HG03045 (cell line): ENCODE measurements at regions not wholly inside any gene's neighbourhood (a gene's known extent, or its start where the extent isn't known, plus 50 kb on each side); places are given as distances from the start of the nearest gene placed in this dataset.
"Not testable (repeated sequence)": the region's sequence is repeated elsewhere in the genome, so short reads cannot be mapped to it uniquely, and the experiment has no call there.

Experiments used
- ATAC-seq: cut with Tn5 transposase; IDR thresholded peaks from one replicate; pipeline ENCODE4 v1.9.1; 2021; ENCODE audit warnings: mild to moderate bottlenecking, moderate library complexity; ENCODE audit not compliant: unreplicated experiment

DNA sequence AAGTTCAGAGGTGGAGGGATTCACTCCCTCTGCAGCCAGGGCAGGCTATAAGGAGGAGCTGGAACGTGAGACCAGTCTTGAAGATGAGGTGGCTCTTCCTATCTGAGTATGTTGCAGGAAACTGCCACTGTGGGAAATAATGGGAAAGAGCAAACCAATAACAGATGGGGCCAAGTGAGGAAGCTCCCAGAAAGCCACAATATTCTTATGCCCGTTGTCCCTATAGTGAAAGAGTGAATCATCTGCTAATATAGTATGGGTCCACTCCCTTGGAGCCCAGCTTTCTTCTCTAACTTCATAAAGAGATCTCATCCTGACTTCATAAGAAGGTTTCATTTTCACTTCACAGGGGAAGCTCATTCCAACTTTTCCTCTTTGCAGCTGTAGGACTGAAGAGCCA, 206.4 kb downstream of the BLID start:
- no peak for ATAC-seq

DNA sequence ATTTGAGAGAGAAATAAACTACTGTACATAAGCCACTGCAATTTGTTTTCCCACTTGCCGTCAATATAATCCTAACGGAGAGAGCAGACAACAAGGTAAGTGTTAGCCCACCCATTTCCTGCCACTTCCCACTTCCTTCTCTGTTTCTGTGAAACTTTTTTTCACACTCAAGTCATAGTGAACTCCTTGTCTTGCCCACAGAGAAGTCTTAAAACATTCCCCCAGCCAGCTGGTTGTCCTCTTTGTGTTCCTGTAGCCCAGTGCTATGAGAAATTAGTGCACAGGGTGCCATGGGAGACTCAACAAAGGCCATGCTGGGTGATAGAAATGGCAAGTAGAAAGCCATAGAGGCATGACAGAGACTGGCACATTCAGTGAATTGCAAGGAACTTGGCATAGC, 208.6 kb downstream of the BLID start:
- no peak for ATAC-seq

DNA sequence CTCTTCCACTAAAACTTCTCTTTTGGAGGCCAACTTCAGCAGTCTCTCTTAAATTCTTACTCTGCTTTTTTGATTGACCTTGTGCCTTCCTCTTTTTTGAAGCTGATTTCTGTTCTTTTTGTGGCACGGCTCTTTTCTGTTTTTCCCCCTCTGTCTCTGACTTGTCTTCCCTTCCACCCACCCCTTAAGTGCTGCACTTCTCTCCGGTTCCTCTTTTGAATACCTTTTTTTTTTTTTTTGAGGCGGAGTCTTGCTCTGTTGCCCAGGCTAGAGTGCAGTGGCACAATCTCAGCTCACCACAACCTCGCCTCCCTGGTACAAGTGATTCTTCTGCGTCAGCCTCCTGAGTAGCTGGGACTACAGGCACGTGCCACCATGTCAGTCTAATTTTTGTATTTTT, 211.9 kb downstream of the BLID start:
- ATAC-seq: no peak

- no peak for ATAC-seq
Observed at GRCh38 chr11:121901886-121902285, 214.1 kb downstream of the BLID start.

DNA sequence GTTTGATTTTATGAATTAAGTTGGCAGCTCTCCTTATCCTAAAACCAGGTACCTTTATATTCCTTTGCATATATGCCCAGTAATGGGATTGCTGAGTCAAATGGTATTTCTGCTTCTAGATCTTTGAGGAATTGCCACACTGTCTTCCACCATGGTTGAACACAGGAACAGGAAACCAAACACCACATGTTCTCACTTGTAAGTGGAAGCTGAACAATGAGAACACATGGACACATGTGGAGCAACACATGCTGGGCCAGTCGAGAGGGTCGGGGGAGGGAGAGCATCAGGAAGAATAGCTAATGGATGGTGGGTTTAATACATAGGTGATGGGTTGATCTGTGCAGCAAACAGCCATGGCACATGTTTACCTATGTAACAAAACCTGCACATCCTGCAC, 214.6 kb downstream of the BLID start:
- not testable (repeated sequence) for ATAC-seq

DNA sequence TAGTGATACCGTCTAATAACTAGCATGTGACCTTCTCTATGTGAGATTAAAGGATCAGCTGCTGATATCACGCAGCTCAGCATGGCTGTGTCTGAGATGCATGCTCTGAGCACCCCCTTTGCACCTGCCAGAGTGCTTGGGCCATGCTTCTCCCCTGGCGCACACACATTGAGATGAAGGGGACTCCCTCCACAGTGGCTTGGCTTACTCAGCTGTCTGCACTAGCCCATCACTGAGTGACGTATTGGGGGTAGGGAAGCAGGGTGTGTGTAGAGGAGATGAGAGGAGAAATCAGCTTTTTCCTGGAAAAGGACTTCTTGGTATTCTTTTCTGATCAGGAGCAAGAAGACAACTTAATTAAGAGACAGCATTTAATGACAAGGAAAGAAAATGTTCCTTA, 216.5 kb downstream of the BLID start:
- no peak for ATAC-seq

- ATAC-seq: no peak
Observed at GRCh38 chr11:121898903-121899302, 217.1 kb downstream of the BLID start.

- ATAC-seq: no peak
Observed at GRCh38 chr11:121895919-121896318, 220.1 kb downstream of the BLID start.

DNA sequence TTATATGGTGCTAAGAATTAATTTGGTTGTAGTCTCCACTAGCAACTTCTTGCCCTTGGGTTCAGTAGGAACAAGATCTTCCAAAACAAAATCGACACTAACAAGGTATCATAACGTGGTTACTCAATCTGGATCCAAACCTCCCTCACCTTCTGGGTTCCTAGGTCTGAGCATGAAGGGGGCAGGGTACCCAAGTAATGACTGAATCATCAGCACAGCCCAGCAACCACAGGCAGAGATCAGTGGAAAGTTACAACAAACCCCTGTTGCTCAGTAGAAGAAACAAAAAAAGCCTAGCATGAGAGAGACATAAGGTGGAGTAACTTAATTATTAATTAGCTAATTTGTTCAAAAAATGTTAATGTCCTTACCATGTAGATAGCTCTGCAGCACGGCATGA, 221.4 kb downstream of the BLID start:
- no peak for ATAC-seq

DNA sequence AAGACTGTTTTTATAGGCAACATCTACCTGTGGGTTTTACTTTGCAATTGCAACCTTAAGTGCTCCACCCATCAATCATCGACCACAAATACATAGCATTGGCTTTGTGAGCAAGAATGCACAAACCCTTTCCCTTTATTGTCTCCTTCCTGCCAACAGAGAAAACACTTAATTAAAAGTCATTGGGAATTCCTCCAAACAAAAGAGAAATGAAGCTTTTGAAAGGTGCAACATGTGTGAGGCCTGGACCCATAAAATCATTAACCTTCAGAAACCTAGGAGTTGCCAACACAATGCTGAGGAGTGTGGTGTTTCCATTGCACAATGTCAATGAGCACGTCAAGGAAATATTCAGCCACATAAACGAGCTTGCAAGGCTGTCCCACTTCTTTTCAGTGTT, 223.2 kb downstream of the BLID start:
- ATAC-seq: no peak

DNA sequence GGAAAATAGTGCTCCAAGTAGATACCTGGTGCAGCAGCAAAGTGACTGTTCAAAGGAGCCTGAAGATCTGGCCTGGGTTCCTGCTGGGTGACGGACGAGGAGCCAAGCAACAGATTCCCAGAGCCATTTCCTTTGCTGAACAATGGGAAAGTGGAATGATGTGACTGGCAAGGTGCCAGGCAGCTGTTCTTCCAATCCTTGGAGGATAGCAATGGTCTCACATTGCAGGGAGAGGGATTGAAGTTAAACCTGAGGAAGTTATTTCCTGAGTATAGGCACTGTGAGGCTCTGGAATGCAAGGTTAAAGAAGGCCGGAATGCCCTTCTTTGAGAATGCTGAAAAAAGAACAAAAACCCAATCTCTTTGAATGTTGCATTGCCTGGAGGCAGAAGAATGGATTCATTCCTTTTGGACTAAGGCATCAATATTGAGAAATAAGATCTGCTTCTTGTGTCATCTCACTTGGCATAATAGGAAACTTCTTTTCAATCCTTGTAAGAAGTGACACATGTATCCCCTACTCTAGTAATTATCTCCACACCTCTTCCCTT, 223.8 kb downstream of the BLID start:
- ATAC-seq: no peak

- no peak for ATAC-seq
Observed at GRCh38 chr11:121890946-121891515, 225.0 kb downstream of the BLID start.

GRCh38 chr11:121890377-121890776, 225.6 kb downstream of the BLID start:
- ATAC-seq: no peak

GRCh38 chr11:121889931-121890330, 226.1 kb downstream of the BLID start:
- no peak for ATAC-seq

GRCh38 chr11:121889186-121889585, 226.8 kb downstream of the BLID start:
- ATAC-seq: no peak

DNA sequence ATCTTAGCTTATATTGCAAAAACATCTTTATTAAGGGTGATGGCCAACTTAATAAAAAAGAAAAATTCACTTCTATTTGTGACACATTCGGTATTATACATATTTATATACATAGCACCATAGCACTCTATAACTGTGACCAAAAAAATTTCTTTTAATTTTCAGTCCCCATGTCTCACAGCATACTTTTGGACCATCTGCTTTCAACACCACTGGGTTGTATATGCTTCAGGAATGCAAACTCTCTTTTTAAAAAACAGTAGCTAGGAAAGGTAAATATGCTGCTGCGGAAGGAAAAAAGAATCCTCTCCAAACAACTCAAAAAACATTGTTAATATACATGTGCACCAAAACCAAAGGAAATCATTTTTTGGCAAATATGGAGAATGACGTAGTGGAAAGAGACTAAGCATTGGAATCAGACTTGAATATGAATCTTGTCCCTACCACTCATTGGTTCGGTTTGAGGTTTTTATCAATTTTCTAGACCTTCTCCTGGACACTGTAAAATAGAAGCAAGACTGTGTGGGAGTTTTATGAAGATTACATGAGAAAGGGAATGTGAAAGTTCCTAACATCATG, 227.9 kb downstream of the BLID start:
- ATAC-seq: no peak

DNA sequence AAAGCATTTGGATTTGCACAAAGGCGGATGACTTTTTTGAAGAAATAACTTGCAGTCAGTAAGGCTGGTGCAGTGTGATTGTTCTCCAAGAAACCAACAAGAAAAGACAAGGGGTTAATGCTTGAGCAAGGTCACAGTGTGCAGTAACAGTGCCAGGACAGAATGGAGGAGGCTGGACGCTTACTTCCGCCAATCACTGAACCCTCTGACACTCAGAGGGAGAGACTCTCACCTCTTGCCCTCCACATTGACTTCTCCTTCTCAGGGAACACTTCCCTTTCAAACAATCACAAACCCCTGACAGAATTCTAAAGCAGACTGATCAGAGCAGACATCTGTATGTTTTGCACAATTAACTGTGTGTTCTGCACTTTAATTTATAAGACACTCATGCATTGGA, 228.4 kb downstream of the BLID start:
- ATAC-seq: no peak

DNA sequence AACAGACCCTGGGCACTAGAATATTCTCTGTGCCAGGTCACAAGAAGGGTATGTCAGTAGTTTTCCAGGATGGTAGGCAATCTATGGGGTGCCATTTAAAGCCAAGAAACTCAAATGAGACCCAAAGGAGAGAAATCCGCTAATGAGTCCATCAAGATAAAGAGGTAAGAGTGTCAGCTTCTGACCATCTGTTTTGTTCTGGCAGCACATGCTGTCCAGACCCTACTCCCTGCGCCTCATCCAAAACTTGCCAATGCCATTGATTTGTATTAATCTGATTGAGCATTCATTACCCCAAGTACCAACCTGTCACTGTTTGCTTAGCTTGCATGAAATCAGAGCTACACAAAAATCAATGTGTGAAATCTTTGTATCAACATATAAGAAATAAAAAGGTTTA, 229.0 kb downstream of the BLID start:
- ATAC-seq: no peak

DNA sequence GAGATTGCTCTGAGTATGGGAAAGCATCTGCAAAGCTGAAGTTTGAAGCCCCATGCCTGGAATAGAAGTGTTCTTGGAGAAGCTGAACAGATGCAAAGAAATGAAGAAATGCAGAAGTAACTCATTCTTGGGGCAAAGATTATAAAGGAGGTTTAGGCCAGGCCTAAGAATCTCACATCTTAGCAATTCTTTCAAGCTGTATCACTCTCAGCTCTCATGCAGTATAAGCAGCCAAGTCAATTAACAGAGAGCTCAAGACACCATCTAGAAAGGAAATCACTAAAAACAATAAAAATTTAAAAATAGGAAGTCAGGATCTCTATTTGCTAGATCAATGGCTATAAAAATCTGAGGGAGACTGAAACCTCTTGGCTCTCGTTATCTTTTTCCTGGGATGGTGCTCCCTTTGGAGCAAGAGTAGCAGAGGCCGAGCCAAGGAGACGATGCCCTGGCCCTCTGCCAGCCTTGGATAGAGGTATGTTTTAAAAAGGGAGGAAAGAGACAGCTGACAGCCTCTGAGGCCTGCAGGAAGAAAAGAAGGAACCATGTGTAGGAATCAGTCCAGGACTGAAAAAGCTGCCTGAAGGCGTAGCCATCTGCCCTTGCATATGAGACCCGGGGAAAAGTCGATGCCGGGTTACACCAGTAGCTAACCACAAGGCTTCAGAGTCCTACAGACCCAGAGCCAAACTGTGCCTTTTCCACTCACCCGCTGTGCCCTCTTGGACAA, 229.8 kb downstream of the BLID start:
- ATAC-seq: no peak

DNA sequence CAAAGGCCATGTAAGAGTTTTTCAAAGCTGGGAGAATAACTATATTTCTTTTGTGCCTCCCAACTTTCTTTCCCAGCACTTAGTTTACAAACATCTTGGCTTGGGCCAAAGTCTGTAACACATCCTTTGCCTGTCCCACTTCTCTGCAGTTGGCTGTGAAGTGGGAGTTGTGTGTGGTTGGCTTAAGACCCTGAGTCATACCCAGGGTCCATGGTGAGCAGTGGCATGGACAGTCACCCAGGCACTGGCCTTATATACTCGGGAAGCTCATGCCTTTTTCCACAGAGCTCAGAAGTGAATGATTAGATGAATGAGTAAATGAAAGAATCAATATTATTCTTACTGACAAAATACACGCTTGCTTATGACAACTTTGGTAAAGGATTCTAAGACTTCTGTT, 231.4 kb downstream of the BLID start:
- no peak for ATAC-seq

DNA sequence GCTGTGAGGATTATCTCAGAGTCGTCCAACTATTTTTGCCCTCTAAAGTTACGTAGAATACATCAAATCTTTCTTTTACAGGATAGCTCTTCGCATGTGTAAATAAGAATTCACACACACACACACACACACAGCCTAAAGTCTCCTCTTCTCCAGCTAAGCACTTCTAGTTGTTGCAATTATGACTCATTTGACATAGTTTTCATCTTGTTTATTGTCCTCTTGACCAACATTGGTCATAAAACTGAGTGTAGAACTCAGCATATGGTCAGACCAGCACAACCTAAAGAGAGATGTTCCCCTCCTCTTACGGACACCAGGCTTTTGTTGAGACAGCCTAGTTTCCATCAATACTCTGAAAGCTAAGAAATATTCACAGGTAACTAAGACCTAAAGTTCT, 234.2 kb downstream of the BLID start:
- no peak for ATAC-seq

GRCh38 chr11:121877152-121877551, 238.9 kb downstream of the BLID start:
- ATAC-seq: no peak
